ENCODE measurements at regions not wholly inside any gene's neighbourhood (a gene's known extent, or its start where the extent isn't known, plus 50 kb on each side); places are given as distances from the start of the nearest gene placed in this dataset.

- no peak for DNase-seq
These were observed 245.4 kb upstream of the SPTLC3 start for GRCh38 chr20:12763406-12763805.

DNA sequence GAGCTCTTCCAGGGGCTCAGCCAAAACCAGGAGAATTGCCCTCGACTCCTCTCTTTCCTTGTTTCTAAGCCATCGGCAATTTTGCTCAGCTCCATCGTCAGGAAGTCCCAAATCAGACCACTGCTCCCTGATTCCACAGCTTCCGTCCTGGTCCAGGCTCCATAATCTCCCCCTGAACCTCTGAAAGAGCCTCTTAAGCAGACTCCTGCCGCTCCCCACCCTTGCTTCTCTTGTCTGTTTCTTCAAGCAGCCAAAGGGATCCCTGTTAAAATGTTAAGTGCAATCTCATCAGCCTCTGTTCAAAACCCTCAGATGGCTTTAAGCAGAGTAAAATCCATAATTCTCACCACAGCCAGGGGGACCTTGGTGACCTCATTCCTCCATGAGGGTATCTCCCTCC, 244.7 kb upstream of the SPTLC3 start:
- no peak for DNase-seq

DNA sequence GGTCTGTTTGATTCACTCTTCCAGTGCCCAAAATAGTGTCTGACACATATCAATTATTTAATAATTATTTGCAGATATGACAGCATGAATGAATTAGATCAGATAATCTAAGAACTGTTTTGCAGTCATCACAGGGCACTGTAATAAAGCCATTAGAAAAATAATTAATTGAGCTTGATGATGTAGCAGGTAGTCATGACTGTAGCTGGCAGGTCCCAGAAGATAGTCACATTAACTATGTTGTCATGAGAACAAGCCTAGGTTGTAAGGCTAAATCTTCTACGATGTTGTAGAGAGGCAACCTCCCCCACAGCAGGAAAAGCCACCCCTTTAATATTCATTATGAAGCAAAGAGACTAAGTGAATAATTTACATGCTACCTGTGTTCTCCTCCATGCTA, 243.9 kb upstream of the SPTLC3 start:
- DNase-seq, result no peak

DNA sequence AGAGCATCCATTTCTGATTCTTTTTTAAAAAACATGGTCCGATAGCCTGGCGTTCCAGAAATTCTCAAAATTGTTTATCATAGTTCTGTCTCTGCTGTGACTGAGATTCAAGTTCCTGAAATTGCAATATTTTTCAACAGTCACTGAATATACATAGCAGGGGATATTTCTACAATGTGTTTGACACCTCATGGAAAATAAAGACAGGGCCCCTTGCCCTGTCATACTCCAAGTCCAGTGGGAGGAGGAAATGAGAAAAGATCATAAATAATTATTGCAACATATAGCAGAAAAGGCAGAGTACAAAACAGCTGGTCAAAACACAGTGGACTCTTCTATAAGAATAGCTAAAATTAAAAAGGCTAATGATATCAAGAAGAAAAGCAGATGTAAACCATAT, 234.8 kb upstream of the SPTLC3 start:
- no peak for DNase-seq

DNA sequence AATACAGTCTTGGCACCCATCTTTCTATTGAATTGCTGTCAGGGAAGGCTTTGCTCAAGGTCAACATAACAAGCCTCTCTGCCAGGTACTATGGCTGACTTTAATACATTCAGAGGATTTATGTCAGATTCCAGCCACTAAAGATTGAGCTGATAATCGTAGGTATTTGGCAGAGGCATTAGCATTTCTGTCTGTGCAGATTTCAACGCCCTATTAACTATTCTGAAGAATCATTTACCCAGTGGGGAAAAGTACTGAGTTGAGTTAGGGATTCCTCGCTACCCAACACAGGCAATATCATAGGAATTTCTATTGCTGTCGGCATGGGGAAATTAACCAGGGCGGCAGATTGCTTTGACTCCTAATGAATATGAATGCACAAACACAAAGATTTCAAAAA, 233.7 kb upstream of the SPTLC3 start:
- DNase-seq, result no peak

- DNase-seq, result no peak
These were observed 231.8 kb upstream of the SPTLC3 start for GRCh38 chr20:12777016-12777415.

- no peak for DNase-seq
These were observed 222.5 kb upstream of the SPTLC3 start for GRCh38 chr20:12786276-12786675.

DNA sequence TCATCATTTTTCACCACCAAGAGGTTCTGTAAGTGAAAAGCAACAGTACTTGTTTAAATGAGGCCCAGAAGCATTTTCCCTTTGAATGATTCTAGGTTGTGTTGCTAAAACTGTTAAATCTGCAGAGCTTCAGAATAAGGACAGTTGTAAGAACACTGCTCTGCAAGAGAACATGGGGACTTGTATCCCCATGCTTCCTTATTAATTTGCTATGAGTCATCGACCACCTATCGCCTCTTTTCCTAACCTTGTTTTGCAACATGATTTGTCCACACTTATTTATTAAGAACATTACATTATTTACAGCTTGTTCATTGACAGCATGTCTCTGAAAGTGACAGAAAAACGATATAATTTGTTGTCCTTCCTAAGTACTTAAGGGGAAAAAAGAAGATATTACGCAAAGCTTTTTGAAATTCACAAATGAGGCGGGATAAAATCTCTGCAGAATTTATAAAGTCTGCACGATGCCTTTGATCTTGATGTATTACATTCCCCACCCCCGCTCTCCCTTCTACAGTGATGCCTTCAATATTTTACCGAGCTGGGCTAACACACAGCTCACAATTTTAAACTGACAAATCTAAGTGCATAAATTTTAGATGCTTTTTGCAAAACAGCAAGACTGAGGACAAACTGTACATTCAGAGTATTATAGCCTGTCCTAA, 220.0 kb upstream of the SPTLC3 start:
- DNase-seq, result no peak

GRCh38 chr20:12790859-12791258, 217.9 kb upstream of the SPTLC3 start:
- no peak for DNase-seq

GRCh38 chr20:12798286-12798685, 210.5 kb upstream of the SPTLC3 start:
- no peak for DNase-seq

DNA sequence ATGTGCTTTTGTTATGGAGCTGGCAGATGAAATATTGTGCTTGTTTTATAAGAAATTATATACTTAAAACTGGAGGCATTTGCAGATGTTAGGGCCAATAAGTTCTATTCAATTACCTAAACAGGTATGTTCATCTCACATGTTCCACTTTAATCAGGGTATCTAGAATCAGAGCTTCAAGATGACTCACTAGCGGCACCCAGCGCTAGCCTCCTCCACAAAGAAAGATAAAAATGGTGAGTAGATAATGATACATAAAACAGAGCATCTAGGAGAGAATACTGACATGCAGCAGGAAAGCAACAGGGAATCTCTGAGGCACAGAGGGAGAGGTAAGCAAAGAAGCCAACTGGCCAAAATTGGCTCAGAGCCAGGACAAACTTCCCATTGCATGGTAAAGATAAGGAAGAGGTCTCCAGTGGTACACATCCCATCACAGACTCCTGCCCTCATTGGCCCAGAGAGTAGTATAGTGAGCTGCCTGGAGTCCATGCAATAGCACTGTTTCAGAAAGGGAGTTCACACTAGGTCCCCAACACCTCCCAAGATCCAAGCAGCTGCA, 200.7 kb upstream of the SPTLC3 start:
- DNase-seq, result no peak

GRCh38 chr20:12815231-12815768, 193.5 kb upstream of the SPTLC3 start:
- DNase-seq, result no peak

- DNase-seq, result no peak
These were observed 192.9 kb upstream of the SPTLC3 start for GRCh38 chr20:12815778-12816408.

- DNase-seq, result no peak
These were observed 187.5 kb upstream of the SPTLC3 start for GRCh38 chr20:12821249-12821648.

GRCh38 chr20:12823734-12824133, 185.0 kb upstream of the SPTLC3 start:
- DNase-seq, result no peak

DNA sequence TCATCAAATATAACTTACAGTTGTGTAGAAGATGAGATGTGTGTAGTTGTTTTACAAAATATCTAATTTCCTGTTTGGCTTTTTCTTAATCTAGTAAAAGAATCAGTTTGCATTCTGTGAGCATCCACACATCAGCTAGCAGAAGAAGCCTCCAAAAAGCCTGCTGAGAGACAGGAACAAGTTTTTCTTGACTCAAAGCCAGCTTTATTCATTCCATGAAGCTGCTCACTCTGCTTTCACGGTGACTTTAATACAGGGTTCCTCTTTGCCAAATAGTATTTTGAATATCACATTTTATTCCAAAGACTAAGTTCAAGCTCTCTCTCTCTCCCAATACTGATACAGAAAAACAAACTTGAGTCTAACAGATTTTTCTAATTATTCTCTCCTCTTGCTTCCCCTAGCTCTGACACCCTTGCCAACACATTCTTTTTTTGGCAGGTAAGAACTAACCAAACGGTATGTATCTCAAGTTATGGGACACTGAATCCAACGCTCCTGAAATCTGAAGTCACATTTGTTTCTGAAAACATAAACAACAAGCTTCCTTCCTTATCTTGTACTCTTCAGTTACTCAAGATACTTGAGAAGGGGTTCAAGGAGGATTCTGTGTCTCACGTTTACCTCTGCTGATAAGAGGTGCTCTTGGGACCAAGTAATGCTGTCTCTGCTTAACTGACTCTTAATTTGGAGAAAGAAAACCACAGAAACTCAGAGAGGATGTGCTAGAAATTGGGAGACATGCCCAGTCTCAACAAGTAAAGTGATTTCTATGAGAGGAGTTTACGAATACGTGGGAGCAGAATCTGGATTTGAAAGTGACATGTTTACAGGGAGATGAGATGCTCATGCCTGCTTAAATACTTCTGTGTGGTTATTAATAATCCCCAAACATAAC, 184.2 kb upstream of the SPTLC3 start:
- no peak for DNase-seq

GRCh38 chr20:12825226-12825595, 183.6 kb upstream of the SPTLC3 start:
- no peak for DNase-seq

DNA sequence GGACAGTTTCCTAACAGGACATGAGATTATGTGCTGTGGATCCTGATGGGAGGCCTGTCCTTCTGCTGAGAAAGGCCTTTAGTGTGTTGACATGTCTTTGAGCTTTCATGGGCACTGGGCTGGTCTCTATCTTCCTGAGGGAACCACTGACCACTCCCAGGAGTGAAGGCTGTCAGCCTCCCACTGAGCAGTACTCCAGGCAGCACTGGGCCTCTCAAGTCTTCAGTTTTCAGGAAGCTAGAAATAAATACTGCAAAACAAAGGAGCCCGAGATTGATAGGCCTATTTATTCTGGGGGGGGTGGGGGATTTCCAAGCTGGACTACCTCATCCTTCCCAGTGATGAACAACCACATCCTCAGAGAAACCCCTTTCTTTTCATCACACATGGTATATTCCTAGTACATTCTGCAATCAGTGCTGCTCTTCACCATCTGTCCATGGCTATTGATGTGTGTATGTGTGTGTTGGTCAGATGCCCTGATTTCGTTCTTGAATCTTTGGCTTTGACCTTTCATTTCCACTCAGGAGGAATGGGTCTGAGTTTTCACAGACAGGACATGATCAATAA, 180.9 kb upstream of the SPTLC3 start:
- DNase-seq, result no peak

- no peak for DNase-seq
These were observed 179.6 kb upstream of the SPTLC3 start for GRCh38 chr20:12829170-12829569.

GRCh38 chr20:12833861-12834260, 174.9 kb upstream of the SPTLC3 start:
- no peak for DNase-seq

DNA sequence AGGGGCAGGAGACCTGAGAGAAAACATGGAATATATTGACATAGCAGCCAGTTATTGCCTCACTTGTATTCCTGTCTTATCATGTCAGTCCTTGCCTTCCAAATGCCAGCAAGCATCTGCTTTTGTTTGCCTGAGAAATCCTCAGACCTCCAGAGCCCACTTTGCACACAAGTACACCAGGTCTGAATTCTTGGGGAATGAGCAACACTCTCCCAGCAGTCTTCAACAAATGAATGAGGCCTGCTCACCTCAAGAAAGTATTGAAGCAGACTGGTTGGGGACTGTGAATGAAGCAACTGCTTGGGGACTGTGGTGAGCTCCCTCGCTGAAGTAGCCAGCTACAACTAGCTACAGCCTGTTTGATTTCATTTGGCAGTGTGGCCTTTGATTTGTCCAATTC, 172.8 kb upstream of the SPTLC3 start:
- DNase-seq, result no peak

GRCh38 chr20:12837646-12838045, 171.1 kb upstream of the SPTLC3 start:
- DNase-seq, result no peak

- DNase-seq, result no peak
These were observed 170.4 kb upstream of the SPTLC3 start for GRCh38 chr20:12838261-12838866.

All from stimulated activated CD4-positive, alpha-beta T cell treated with anti-CD3 and anti-CD28 coated beads, Interleukin-4, amount 100 ng/mL, for 1 hour (primary cell).